ENCODE measurements at regions not wholly inside any gene's neighbourhood (a gene's known extent, or its start where the extent isn't known, plus 50 kb on each side); places are given as distances from the start of the nearest gene placed in this dataset.

- TF ChIP-seq CTCF (IDR thresholded peaks at IDR 0.05) = no peak
- TF ChIP-seq POLR2A (IDR thresholded peaks at IDR 0.05) = no peak
Measured at GRCh38 chr22:48177631-48178030, 1415.2 kb downstream of the TBC1D22A start.

All from esophagus squamous epithelium (tissue), 4 donors.